GM10266 (cell line): ENCODE measurements at regions not wholly inside any gene's neighbourhood (a gene's known extent, or its start where the extent isn't known, plus 50 kb on each side); places are given as distances from the start of the nearest gene placed in this dataset.

ENCODE experiments used
- DNase-seq: peaks from one replicate; pipeline ENCODE4 v3.0.0; 2012; ENCODE audit errors: extremely low spot score
- CTCF ChIP-seq: IDR thresholded peaks from 2 replicates; pipeline ENCODE4 v1.5.1; 2012; ENCODE audit warnings: mild to moderate bottlenecking, low read depth; ENCODE audit not compliant: control insufficient read depth, insufficient read depth; ENCODE audit errors: missing control alignments

DNA sequence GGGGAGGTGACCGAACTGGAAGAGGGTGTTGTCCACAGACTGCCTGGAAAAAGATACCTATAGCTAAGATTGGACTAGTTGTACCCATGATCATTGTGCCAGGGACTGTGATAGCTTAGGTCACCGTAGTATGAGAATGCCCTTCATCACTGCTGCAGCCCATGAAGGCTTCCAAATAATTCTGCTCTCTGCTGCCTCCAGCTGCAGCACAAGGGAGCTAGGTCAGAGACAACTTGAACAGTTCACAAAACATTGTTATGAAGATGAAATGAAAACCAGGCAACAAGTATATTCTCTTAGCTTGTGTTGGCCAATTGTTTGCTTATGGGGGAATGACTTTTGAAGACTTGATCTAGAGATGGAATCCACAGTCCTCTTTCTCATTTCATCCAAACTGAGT is 246.7 kb downstream of the MRPL39 start:
- TF ChIP-seq CTCF: peak; percentile 21
- no peak for DNase-seq

GRCh38 chr21:25359724-25360123 is 247.6 kb downstream of the MRPL39 start:
- no peak for TF ChIP-seq CTCF
- DNase-seq: no peak

DNA sequence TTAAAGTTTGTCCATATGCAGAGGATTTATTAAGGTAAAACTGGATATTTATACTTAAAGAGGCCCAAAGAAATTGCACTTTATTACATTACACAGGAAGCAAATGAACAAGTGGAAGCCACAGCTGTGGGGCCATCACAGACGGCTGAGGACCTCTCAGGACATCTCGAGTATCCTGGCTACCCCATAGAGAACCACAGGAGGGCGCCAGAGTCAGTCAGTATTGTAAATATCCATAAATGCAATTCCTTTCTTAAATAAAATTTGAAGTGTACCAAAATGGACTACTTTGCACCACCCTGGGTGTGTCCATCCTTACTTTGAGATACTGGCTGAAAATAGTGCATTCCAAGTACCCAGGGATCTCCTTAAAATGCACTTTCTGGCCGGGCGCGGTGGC is 257.2 kb downstream of the MRPL39 start:
- peak; percentile 27 for TF ChIP-seq CTCF
- DNase-seq: no peak

GRCh38 chr21:25343774-25344545 is 263.3 kb downstream of the MRPL39 start:
- no peak for TF ChIP-seq CTCF
- no peak for DNase-seq

DNA sequence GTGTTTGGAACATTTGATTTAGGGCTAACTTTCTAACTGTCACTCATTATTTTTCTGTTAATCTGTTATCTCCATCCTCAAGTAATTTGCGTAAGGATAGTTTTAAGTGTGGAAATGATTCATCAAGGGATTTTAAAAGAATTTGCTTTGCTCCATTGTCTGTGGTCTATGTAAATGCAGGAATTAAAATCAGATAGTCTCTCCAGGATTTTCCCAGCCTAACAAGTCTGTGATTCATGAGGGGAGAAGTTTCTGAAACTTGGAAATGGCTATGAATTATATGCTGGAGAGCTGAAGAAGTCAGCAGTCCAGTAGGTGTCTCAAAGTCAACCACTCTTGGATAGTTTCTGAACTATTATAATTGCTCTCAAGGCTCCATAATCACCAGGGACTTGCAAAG is 264.5 kb downstream of the MRPL39 start:
- DNase-seq: no peak

DNA sequence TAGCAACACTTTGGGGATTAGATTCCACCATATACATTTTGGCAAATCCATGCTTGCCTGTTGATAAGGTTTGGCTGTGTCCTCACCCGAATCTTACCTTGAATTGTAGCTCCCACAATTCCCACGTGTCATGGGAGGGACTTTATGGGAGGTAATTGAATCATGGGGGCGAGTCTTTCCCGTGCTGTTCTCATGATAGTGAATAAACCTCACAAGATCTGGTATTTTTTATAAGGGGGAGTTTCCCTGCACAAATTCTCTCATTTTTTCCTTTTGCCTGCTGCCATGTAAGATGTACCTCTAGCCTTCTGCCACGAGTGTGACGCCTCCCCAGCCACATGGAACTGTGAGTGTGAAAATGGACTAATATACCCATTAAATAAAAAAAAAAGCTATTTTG is 265.3 kb downstream of the MRPL39 start:
- no peak for TF ChIP-seq CTCF
- no peak for DNase-seq

More for the DNA sequence above, 264.5 kb downstream of the MRPL39 start:
- no peak for TF ChIP-seq CTCF

DNA sequence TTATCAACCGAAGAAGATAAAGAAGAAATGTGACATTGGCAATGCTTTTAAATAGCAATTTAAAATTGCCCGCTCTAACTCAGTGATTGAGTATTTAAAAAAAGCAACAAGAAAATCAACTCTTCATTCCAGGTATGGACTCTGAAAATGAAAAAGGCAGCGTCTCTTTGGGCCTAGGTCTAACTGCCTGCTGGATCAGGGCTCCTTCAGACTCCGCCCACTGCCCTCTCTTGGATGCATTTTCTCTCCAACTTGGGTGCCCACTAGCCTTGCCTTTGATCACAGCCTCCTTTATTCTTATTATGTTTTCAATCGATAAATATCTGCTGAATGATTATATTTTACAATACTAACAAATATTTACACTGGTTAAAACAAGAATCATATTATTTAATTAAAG is 268.9 kb downstream of the MRPL39 start:
- no peak for TF ChIP-seq CTCF
- DNase-seq: no peak
